Astrocyte (in vitro differentiated cells and primary cell): ENCODE measurements at regions not wholly inside any gene's neighbourhood (a gene's known extent, or its start where the extent isn't known, plus 50 kb on each side); places are given as distances from the start of the nearest gene placed in this dataset.
A peak's percentile ranks its signal among the peaks of the same experiment; 100 is the strongest.

Experiments used
- DNase-seq: peaks from one replicate; pipeline ENCODE4 v3.0.0-alpha.2; 2010; ENCODE audit warnings: low read depth
- FAIRE-seq: peaks from 2 replicates; lab custom pipeline; 2011; peaks lifted over from hg19 to GRCh38; lab: Jason Lieb, UNC
- H2AFZ ChIP-seq: 2 replicates; pipeline ENCODE4 v1.6.0; 2012; ENCODE audit warnings: low read depth, low read length, inconsistent platforms
- H3K27ac ChIP-seq: 2 replicates; pipeline ENCODE4 v1.5.1; 2011; ENCODE audit warnings: low read depth, low read length, inconsistent platforms
- H3K27me3 ChIP-seq: 2 replicates; pipeline ENCODE4 v1.6.0; 2011; ENCODE audit warnings: low read length, inconsistent platforms; ENCODE audit not compliant: insufficient read depth
- H3K36me3 ChIP-seq: 2 replicates; pipeline ENCODE4 v1.5.1; 2011; ENCODE audit warnings: low read length, inconsistent platforms; ENCODE audit not compliant: insufficient read depth
- H3K4me1 ChIP-seq: 2 replicates; pipeline ENCODE4 v1.5.1; 2011; ENCODE audit warnings: low read length, inconsistent platforms; ENCODE audit not compliant: insufficient read depth
- H3K4me2 ChIP-seq: 2 replicates; pipeline ENCODE4 v1.6.0; 2012; ENCODE audit warnings: low read length, inconsistent platforms
- H3K4me3 ChIP-seq: 2 replicates; pipeline ENCODE4 v1.5.1; 2011; ENCODE audit warnings: low read depth, mild to moderate bottlenecking, low read length, inconsistent platforms; ENCODE audit not compliant: insufficient read depth
- H3K79me2 ChIP-seq: 2 replicates; pipeline ENCODE4 v1.6.0; 2012; ENCODE audit warnings: mild to moderate bottlenecking, low read length, inconsistent platforms; ENCODE audit not compliant: insufficient read depth
- H3K9ac ChIP-seq: 2 replicates; pipeline ENCODE4 v1.6.0; 2012; ENCODE audit warnings: mild to moderate bottlenecking, low read length, inconsistent platforms
- H3K9me3 ChIP-seq: 2 replicates; pipeline ENCODE4 v1.5.1; 2012; ENCODE audit warnings: low read depth, mild to moderate bottlenecking, low read length, inconsistent platforms; ENCODE audit not compliant: insufficient read depth
- H4K20me1 ChIP-seq: 2 replicates; pipeline ENCODE4 v1.6.0; 2012; ENCODE audit warnings: low read length, inconsistent platforms; ENCODE audit not compliant: insufficient read depth
- H3K27ac Mint-ChIP-seq: one replicate; pipeline ENCODE4 v1.8.0; 2021; ENCODE audit warnings: mild to moderate bottlenecking, mixed read lengths; ENCODE audit not compliant: unreplicated experiment
- H3K27me3 Mint-ChIP-seq: one replicate; pipeline ENCODE4 v1.8.0; 2021; ENCODE audit warnings: low read depth, mixed read lengths; ENCODE audit not compliant: unreplicated experiment
- H3K36me3 Mint-ChIP-seq: one replicate; pipeline ENCODE4 v1.8.0; 2021; ENCODE audit warnings: low read depth, mixed read lengths; ENCODE audit not compliant: unreplicated experiment
- H3K4me1 Mint-ChIP-seq: one replicate; pipeline ENCODE4 v1.8.0; 2021; ENCODE audit warnings: low read depth, mixed read lengths; ENCODE audit not compliant: unreplicated experiment
- H3K4me3 Mint-ChIP-seq: one replicate; pipeline ENCODE4 v1.8.0; 2021; ENCODE audit warnings: mild to moderate bottlenecking, moderate library complexity, mixed read lengths; ENCODE audit not compliant: unreplicated experiment
- H3K9me3 Mint-ChIP-seq: one replicate; pipeline ENCODE4 v1.8.0; 2021; ENCODE audit warnings: mild to moderate bottlenecking, mixed read lengths; ENCODE audit not compliant: unreplicated experiment
- CTCF ChIP-seq: IDR thresholded peaks from 2 replicates; pipeline ENCODE4 v1.5.1; 2011; ENCODE audit warnings: low read depth, mild to moderate bottlenecking, inconsistent platforms, low read length, moderate library complexity; ENCODE audit not compliant: insufficient read depth
- EZH2 ChIP-seq: IDR thresholded peaks from 2 replicates; pipeline ENCODE4 v1.6.1; 2012; ENCODE audit warnings: mild to moderate bottlenecking, low read length, inconsistent platforms; ENCODE audit not compliant: insufficient read depth

GRCh38 chr1:219381396-219381795, 207.7 kb downstream of the LYPLAL1 start:
- no peak for DNase-seq
- no peak overlapping the region for H3K27ac ChIP-seq
- no peaks in the 10 kb centered on the region for H4K20me1 ChIP-seq
- Mint-ChIP-seq H3K4me3 (no peak overlapping the region), H3K9me3 (peaks cover 5% of the 10 kb centered on the region), H3K27ac (peak overlapping the region; percentile 79), H3K36me3 (peaks cover 2% of the 10 kb centered on the region), H3K27me3 (no peaks in the 10 kb centered on the region), H3K4me1 (peaks cover 10% of the 10 kb centered on the region)
- H3K27me3 ChIP-seq, result no peaks in the 10 kb centered on the region
- no peaks in the 10 kb centered on the region for H3K9me3 ChIP-seq
- H3K4me1 ChIP-seq, result no peaks in the 10 kb centered on the region
- no peak overlapping the region for H3K9ac ChIP-seq
- TF ChIP-seq EZH2 (no peak), CTCF (no peak)
- no peak overlapping the region for H3K4me3 ChIP-seq
- H3K36me3 ChIP-seq, result no peaks in the 10 kb centered on the region
- no peaks in the 10 kb centered on the region for H3K79me2 ChIP-seq
- no peak overlapping the region for H2AFZ ChIP-seq
- FAIRE-seq, result no peak
- no peak overlapping the region for H3K4me2 ChIP-seq

- Mint-ChIP-seq H3K9me3 (peaks cover 5% of the 10 kb centered on the region), H3K4me1 (peaks cover 10% of the 10 kb centered on the region), H3K36me3 (peaks cover 2% of the 10 kb centered on the region), H3K27me3 (no peaks in the 10 kb centered on the region), H3K4me3 (no peak overlapping the region), H3K27ac (no peak overlapping the region)
- Histone ChIP-seq H3K4me3 (no peak overlapping the region), H3K27me3 (no peaks in the 10 kb centered on the region), H3K79me2 (no peaks in the 10 kb centered on the region), H3K9ac (no peak overlapping the region), H3K36me3 (no peaks in the 10 kb centered on the region), H3K4me1 (no peaks in the 10 kb centered on the region), H3K27ac (no peak overlapping the region), H4K20me1 (no peaks in the 10 kb centered on the region), H3K4me2 (no peak overlapping the region), H3K9me3 (no peaks in the 10 kb centered on the region), H2AFZ (no peak overlapping the region)
- no peak for FAIRE-seq
- TF ChIP-seq CTCF, result no peak
- TF ChIP-seq EZH2, result no peak
- no peak for DNase-seq
These were observed 206.8 kb downstream of the LYPLAL1 start for GRCh38 chr1:219380463-219380862.

- Histone ChIP-seq H3K4me3 (no peak overlapping the region), H3K9me3 (no peaks in the 10 kb centered on the region), H3K79me2 (no peaks in the 10 kb centered on the region), H3K4me2 (no peak overlapping the region), H3K4me1 (no peaks in the 10 kb centered on the region), H4K20me1 (no peaks in the 10 kb centered on the region), H2AFZ (no peak overlapping the region), H3K9ac (no peak overlapping the region), H3K27ac (no peak overlapping the region), H3K27me3 (no peaks in the 10 kb centered on the region), H3K36me3 (no peaks in the 10 kb centered on the region)
- no peaks in the 10 kb centered on the region for H3K27me3 Mint-ChIP-seq
- no peak for TF ChIP-seq EZH2
- no peak overlapping the region for H3K4me3 Mint-ChIP-seq
- H3K4me1 Mint-ChIP-seq, result peaks cover 10% of the 10 kb centered on the region
- H3K9me3 Mint-ChIP-seq, result peaks cover 5% of the 10 kb centered on the region
- H3K27ac Mint-ChIP-seq, result no peak overlapping the region
- peaks cover 2% of the 10 kb centered on the region for H3K36me3 Mint-ChIP-seq
- DNase-seq, result no peak
- no peak for FAIRE-seq
These were observed 206.0 kb downstream of the LYPLAL1 start for GRCh38 chr1:219379691-219380090.
